Epithelial cell of proximal tubule (primary cell): ENCODE measurements at regions not wholly inside any gene's neighbourhood (a gene's known extent, or its start where the extent isn't known, plus 50 kb on each side); places are given as distances from the start of the nearest gene placed in this dataset.
"Not testable (repeated sequence)": the region's sequence is repeated elsewhere in the genome, so short reads cannot be mapped to it uniquely, and the experiment has no call there.

Source experiments
- DNase-seq: peaks from one replicate; pipeline ENCODE4 v3.0.0-alpha.2; 2011; ENCODE audit warnings: low read depth
- H3K4me3 ChIP-seq: 2 replicates; pipeline ENCODE4 v1.5.1; 2011; ENCODE audit warnings: low read depth, mild to moderate bottlenecking, low read length
- CTCF ChIP-seq: conservative IDR thresholded peaks from 2 replicates; pipeline ENCODE4 v1.5.1; 2012; ENCODE audit warnings: low read depth, mild to moderate bottlenecking, low read length

- no peak for DNase-seq
- no peak overlapping the region for H3K4me3 ChIP-seq
- TF ChIP-seq CTCF: no peak
Measured at GRCh38 chr5:136579238-136579637, 213.9 kb upstream of the TRPC7 start.

- DNase-seq, H3K4me3 ChIP-seq: not testable (repeated sequence)
Measured at GRCh38 chr5:136569875-136570274, 204.5 kb upstream of the TRPC7 start.

GRCh38 chr5:136565457-136565856 is 200.1 kb upstream of the TRPC7 start:
- H3K4me3 ChIP-seq, DNase-seq: not testable (repeated sequence)

GRCh38 chr5:136565050-136565449 is 199.7 kb upstream of the TRPC7 start:
- DNase-seq, H3K4me3 ChIP-seq: not testable (repeated sequence)

GRCh38 chr5:136564431-136564830 is 199.1 kb upstream of the TRPC7 start:
- DNase-seq: not testable (repeated sequence)

GRCh38 chr5:136563489-136563888 is 198.1 kb upstream of the TRPC7 start:
- H3K4me3 ChIP-seq: no peak overlapping the region
- no peak for TF ChIP-seq CTCF
- DNase-seq: no peak

More at GRCh38 chr5:136564431-136564830, 199.1 kb upstream of the TRPC7 start:
- H3K4me3 ChIP-seq: not testable (repeated sequence)

- TF ChIP-seq CTCF: no peak
- H3K4me3 ChIP-seq: no peak overlapping the region
- no peak for DNase-seq
Measured at GRCh38 chr5:136560126-136560525, 194.8 kb upstream of the TRPC7 start.

- TF ChIP-seq CTCF: no peak
- no peak overlapping the region for H3K4me3 ChIP-seq
- DNase-seq: no peak
Measured at GRCh38 chr5:136559651-136560050, 194.3 kb upstream of the TRPC7 start.

GRCh38 chr5:136547096-136547495 is 181.8 kb upstream of the TRPC7 start:
- DNase-seq, H3K4me3 ChIP-seq: not testable (repeated sequence)

GRCh38 chr5:136546441-136546840 is 181.1 kb upstream of the TRPC7 start:
- H3K4me3 ChIP-seq, DNase-seq: not testable (repeated sequence)

- not testable (repeated sequence) for DNase-seq, H3K4me3 ChIP-seq
Measured at GRCh38 chr5:136545031-136545430, 179.7 kb upstream of the TRPC7 start.
